NCI-H2196 treated with DMSO at 0.1 percent for 48 hours (cell line): ENCODE measurements at regions not wholly inside any gene's neighbourhood (a gene's known extent, or its start where the extent isn't known, plus 50 kb on each side); places are given as distances from the start of the nearest gene placed in this dataset.
"Not testable (repeated sequence)": the region's sequence is repeated elsewhere in the genome, so short reads cannot be mapped to it uniquely, and the experiment has no call there.

Source experiments
- DNase-seq: peaks from one replicate; lab custom pipeline; 2025; ENCODE audit not compliant: unreplicated experiment; lab: John Stamatoyannopoulos, UW

- DNase-seq: no peak
Measured at GRCh38 chr9:74073897-74074296, 423.2 kb upstream of the RORB start.

- DNase-seq: no peak
Measured at GRCh38 chr9:74078647-74079046, 418.5 kb upstream of the RORB start.

DNA sequence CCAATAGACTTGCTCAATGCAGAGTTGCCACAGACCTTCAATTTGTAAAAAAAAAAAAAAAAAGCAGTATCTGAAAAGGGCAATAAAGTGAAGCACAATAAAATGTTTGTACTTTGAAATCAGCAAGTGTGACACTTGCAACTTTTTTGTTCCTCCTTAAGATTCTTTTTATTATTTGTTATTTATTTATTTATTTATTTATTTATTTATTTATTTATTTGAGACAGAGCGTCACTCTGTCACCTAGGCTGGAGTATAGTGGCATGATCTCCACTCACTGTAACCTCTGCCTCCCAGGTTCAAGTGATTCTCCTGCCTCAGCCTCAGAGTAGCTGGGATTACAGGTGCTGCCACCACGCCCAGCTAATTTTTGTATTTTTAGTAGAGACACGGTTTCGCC, 416.5 kb upstream of the RORB start:
- not testable (repeated sequence) for DNase-seq

- no peak for DNase-seq
Measured at GRCh38 chr9:74083681-74084433, 413.3 kb upstream of the RORB start.

DNA sequence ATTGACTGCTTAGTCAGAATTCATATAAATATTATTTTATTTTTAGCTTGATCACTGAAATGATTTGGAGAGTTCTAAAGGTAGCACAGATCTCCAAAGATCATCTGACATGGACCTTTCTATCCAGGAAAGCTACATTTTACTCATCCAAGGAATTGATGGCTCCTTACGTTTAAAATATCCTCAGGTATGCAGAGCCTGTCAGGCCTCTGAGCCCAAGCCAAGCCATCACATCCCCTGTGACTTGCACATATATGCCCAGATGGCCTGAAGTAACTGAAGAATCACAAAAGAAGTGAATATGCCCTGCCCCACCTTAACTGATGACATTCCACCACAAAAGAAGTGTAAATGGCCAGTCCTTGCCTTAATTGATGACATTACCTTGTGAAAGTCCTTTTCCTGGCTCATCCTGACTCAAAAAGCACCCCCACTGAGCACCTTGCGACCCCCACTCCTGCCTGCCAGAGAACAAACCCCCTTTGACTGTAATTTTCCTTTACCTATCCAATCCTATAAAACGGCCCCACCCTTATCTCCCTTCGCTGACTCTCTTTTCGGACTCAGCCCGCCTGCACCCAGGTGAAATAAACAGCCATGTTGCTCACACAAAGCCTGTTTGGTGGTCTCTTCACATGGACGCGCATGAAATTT, 411.6 kb upstream of the RORB start:
- not testable (repeated sequence) for DNase-seq

DNA sequence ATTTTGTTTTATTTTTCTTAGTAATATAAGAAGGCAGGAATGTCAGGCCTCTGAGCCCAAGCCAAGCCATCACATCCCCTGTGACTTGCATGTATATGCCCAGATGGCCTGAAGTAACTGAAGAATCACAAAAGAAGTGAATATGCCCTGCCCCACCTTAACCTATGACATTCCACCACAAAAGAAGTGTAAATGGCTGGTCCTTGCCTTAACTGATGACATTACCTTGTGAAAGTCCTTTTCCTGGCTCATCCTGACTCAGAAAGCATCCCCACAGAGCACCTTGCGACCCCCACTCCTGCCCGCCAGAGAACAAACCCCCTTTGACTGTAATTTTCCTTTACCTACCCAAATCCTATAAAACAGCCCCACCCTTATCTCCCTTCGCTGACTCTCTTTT, 406.2 kb upstream of the RORB start:
- DNase-seq: not testable (repeated sequence)

DNA sequence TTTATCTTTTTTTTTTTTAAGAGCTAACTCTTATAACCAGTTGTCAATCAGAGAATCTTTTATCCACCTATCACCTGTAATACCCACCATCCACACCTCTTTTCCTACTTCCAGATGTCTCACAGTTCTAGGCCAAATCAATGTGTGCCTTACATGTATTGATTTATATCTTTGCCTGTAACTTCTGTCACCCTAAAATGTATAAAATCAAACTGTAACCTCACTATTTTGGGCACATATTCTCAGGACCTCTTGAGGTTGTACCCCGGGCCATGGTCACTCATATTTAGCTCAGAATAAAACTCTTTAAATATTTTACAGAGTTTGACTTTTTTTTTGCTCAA, 404.7 kb upstream of the RORB start:
- DNase-seq: no peak

- DNase-seq: not testable (repeated sequence)
Measured at GRCh38 chr9:74094037-74094436, 403.1 kb upstream of the RORB start.

DNA sequence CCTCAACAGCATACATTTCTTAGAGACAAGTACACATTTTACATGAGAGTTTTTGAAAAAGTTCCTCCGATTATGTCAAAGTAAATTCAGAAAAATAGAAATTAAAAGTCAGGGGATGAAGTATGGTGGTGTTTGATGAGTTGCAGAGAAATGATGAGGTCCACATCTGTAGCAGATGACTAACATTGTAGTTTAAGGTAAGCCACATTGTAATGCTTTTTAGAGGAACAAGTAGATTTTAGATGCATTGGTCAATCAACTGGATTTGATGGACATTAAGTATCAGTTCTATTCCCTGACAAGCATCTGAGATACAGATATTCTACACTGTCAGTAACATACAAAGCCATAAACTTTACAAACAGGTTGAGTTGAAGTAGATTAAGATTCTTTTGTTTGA, 402.4 kb upstream of the RORB start:
- no peak for DNase-seq

- DNase-seq: no peak
Measured at GRCh38 chr9:74095925-74096324, 401.2 kb upstream of the RORB start.

DNA sequence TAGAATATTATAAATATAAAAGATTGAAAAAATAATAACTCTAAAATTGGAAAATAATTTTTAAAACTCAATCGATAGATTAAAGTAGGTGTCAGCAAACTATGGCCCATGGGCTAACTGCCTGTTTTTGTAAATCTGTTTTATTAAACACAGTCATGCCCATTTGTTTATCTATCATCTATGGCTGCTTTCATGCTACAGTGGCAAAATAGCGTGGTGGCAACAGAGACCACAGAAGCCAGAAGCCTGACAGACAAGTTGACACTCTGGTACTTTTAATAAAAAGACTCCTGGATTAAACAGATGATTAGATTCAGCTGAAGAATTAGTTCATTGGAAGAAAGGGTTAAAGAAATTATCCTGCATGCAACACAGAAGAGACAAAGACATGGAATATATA, 400.7 kb upstream of the RORB start:
- no peak for DNase-seq

- DNase-seq: no peak
Measured at GRCh38 chr9:74100042-74100441, 397.1 kb upstream of the RORB start.

DNA sequence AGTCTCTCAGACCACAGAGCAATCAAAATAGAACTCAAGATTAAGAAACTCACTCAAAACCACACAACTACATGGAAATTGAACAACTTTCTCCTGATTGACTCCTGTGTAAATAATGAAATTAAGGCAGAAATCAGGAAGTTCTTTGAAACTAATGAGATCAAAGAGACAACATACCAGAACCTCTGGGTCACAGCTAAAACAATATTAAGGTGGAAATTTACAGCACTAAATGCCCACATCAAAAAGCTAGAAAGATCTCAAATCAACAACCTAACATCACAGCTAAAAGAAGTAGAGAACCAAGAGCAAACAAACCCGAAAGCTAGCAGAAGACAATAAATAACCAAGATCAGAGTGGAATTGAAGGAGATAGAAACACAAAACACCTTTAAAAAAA, 395.0 kb upstream of the RORB start:
- DNase-seq: not testable (repeated sequence)

DNA sequence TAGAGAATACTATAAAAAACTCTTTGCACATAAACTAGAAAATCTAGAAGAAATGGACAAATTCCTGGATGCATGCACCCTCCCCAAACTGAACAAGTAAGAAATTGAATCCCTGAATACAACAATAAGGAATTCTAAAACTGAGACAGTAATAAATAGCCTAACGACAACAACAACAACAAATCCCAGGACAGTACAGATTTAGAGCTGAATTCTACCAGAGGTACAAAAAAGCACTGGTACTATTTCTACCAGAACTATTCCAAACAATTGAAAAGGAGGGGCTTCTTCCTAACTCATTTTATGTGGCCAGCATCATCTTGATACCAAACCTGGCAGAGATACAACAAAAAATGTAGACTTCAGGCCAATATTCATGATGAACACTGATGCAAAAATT, 394.4 kb upstream of the RORB start:
- no peak for DNase-seq

GRCh38 chr9:74107692-74108091, 389.4 kb upstream of the RORB start:
- DNase-seq: no peak

DNA sequence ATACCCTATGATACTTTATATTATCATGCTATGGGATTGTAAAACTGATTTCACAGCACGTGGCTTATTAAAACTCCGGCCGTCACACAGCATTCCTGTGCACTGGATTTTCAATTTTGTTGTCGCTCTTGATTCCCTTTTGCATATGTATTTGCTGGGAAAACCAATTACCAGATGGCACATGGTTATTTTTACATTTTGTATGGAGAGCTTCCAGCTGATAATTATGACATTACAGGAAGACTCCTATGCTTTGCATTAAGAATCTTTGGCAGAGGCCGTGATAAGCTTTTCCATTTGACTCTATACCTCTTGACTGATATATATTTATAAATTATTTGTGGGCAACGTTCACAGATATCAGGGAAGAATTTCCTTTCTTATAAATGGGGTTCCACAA, 381.2 kb upstream of the RORB start:
- DNase-seq: no peak

DNA sequence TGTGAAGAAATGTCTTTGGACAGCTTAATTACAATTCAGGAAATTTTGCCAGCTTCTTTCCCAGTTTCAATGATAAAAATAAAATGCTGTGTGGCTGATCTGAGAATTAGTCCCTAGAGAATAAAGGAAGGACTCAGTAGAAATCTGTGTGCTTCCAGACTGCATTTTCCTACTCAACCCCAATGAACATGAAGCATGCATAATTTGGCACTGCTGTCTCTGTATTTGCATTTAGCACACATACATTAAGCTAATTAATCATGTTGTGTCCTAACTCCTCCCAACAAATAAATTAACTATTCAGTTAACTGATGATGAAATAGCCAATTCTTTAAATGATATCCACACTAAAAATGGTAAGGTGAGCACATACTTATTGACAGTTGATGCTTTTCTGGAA, 380.0 kb upstream of the RORB start:
- DNase-seq: no peak

DNA sequence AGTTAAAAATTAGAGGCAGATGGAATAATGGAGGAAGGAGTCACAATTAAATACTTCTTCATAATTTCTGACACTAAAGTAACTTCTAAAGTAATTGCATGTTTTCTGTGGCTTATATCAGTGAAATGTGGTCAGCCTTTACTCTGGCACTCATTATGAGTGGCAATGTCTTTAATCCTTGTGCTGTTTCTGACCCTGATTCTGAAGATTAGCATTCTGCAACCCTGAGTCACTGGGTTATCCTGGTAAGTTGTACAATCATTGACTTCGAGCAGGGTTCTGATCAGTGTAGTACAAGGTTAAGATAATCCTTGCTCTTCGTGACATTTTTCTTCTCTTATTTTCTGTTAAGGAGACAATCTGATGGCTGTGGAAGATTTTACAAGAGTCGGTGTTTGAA, 379.4 kb upstream of the RORB start:
- no peak for DNase-seq

DNA sequence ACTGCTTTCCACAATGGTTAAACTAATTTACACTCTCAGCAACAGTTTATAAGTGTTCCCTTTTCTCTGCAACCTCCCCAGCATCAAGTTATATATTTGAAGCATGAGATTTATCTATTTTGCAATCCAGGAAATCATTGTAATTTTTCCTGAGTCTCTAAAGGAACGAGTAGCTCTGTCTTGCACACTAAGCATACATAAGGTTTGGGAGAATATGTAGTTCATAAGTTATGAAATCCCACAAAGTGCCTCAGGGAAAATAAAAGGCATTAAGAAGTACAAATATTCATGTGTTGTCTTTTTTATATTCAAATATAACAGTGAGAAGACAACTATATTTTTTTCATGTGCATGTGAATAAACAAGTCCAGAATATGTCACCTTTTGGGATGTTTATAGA, 377.1 kb upstream of the RORB start:
- no peak for DNase-seq

DNA sequence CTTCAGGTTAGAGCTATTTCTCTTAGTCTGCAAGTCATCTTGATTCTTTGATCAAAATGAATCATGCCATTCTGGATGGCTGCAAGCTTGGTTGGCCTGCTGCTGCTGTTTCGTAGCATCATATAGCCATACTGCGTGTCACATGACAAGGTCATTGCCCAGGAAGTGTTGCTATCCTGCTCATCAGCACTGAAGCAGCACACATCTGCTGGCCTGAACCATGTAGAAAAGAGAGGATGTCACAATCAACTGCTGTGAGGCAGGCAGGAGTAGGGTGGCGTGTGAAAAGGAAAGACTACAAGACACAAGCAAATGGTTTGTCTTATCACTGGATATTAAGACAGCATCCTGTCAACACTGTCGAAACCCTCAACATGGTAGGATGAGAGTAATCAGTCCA, 376.7 kb upstream of the RORB start:
- no peak for DNase-seq

GRCh38 chr9:74122216-74122615, 374.9 kb upstream of the RORB start:
- DNase-seq: no peak

GRCh38 chr9:74122661-74123060, 374.5 kb upstream of the RORB start:
- no peak for DNase-seq

DNA sequence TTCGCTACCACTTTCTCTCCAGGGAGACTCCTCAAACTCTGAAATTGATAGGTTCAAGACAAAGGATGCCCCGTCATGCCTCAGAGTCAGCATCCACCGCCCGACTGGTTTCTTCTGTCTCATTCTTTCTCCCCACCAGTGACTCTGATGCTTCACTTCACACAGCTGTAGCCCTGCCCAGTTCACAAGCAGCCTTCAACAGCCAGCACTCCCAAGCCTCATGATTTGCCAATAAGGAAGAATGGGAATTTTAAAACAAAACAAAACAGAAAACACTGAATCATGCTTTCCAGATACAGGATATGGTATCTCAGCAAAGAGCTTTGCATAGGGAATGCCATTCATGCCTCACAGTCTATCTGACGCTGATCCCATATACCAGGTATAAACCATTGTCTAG, 371.2 kb upstream of the RORB start:
- no peak for DNase-seq
